ENCODE measurements at regions not wholly inside any gene's neighbourhood (a gene's known extent, or its start where the extent isn't known, plus 50 kb on each side); places are given as distances from the start of the nearest gene placed in this dataset.

GRCh38 chr6:166779381-166779780 lies 152.3 kb upstream of the RPS6KA2 start:
- intact Hi-C loops (cut with micrococcal nuclease), result loop anchor here (5.0 to 10.0 kb wide), 4 partner anchors 345 to 895 kb away; no protein-coding TSS in a partner anchor
- no peaks in the 10 kb centered on the region for H3K4me1 ChIP-seq (ENCODE audit: control insufficient read depth in 2 of 2, insufficient read depth in 2 of 2, low read length in 2 of 2)
- POLR2A ChIA-PET, result no interaction called here
- Mint-ChIP-seq H3K27me3 (peaks cover 0 to 4% (median 0%) of the 10 kb centered on the region in 5 donors), H3K36me3 (no peaks in the 10 kb centered on the region), H3K4me3 (no peak overlapping the region), H3K9me3 (no peaks in the 10 kb centered on the region), H3K4me1 (peaks cover 0 to 5% (median 0%) of the 10 kb centered on the region in 7 donors), H3K27ac (no peak overlapping the region)
- H3K36me3 ChIP-seq (ENCODE audit: control insufficient read depth in 2 of 3, insufficient read depth in 3 of 3, low read length in 3 of 3), result no peaks in the 10 kb centered on the region
- H3K9me3 ChIP-seq (ENCODE audit: control insufficient read depth in 2 of 3, low read length in 3 of 3), result no peaks in the 10 kb centered on the region
- H3K4me3 ChIP-seq (ENCODE audit: low read length), result no peak overlapping the region
- DNase-seq (no peak), ATAC-seq (no peak)
- CTCF ChIA-PET, result interaction anchor here (1.1 kb wide), 1 partner anchor 9 kb away, joined by 3 read pairs; no protein-coding TSS in a partner anchor
- H3K27ac ChIP-seq (ENCODE audit: low read depth, low read length), result no peak overlapping the region
- H3K27me3 ChIP-seq (ENCODE audit: control insufficient read depth in 2 of 2, insufficient read depth in 2 of 2, low read length in 2 of 2), result no peaks in the 10 kb centered on the region

- H3K36me3 ChIP-seq (ENCODE audit: control insufficient read depth in 2 of 3, insufficient read depth in 3 of 3, low read length in 3 of 3), result no peaks in the 10 kb centered on the region
- H3K4me1 ChIP-seq (ENCODE audit: control insufficient read depth in 2 of 2, insufficient read depth in 2 of 2, low read length in 2 of 2), result no peaks in the 10 kb centered on the region
- ChIA-PET POLR2A (no interaction called here), CTCF (interaction anchor here (1.1 kb wide), 1 partner anchor 9 kb away, joined by 3 read pairs; no protein-coding TSS in a partner anchor)
- H3K4me1 Mint-ChIP-seq, result peaks cover 0 to 5% (median 0%) of the 10 kb centered on the region in 7 donors
- ATAC-seq (no peak), DNase-seq (no peak)
- no peak overlapping the region for H3K4me3 Mint-ChIP-seq
- H3K27me3 Mint-ChIP-seq, result peaks cover 0 to 4% (median 0%) of the 10 kb centered on the region in 5 donors
- H3K27ac Mint-ChIP-seq, result no peak overlapping the region
- H3K9me3 Mint-ChIP-seq, result no peaks in the 10 kb centered on the region
- H3K36me3 Mint-ChIP-seq, result no peaks in the 10 kb centered on the region
- H3K27ac ChIP-seq (ENCODE audit: low read depth, low read length), result no peak overlapping the region
- H3K4me3 ChIP-seq (ENCODE audit: low read length), result no peak overlapping the region
- no peaks in the 10 kb centered on the region for H3K9me3 ChIP-seq (ENCODE audit: control insufficient read depth in 2 of 3, low read length in 3 of 3)
- H3K27me3 ChIP-seq (ENCODE audit: control insufficient read depth in 2 of 2, insufficient read depth in 2 of 2, low read length in 2 of 2), result no peaks in the 10 kb centered on the region
- intact Hi-C loops (cut with micrococcal nuclease), result loop anchor here (5.0 to 10.0 kb wide), 4 partner anchors 344 to 894 kb away; no protein-coding TSS in a partner anchor
Observed at GRCh38 chr6:166778776-166779175, 151.7 kb upstream of the RPS6KA2 start.

- intact Hi-C loops (cut with micrococcal nuclease), result loop anchor here (5.0 to 10.0 kb wide), 4 partner anchors 343 to 893 kb away; no protein-coding TSS in a partner anchor
- no peak for ATAC-seq
- H3K4me3 Mint-ChIP-seq, result no peak overlapping the region
Observed at GRCh38 chr6:166778046-166778445, 151.0 kb upstream of the RPS6KA2 start.

GRCh38 chr6:166777096-166777630 lies 150.1 kb upstream of the RPS6KA2 start:
- H3K36me3 Mint-ChIP-seq, result no peaks in the 10 kb centered on the region
- H3K4me1 Mint-ChIP-seq, result peaks cover 0 to 5% (median 0%) of the 10 kb centered on the region in 7 donors
- no peak overlapping the region for H3K27ac Mint-ChIP-seq
- H3K27me3 Mint-ChIP-seq, result peaks cover 0 to 8% (median 0%) of the 10 kb centered on the region in 5 donors
- Histone ChIP-seq H3K4me1 (ENCODE audit: control insufficient read depth in 2 of 2, insufficient read depth in 2 of 2, low read length in 2 of 2) (no peaks in the 10 kb centered on the region), H3K27ac (ENCODE audit: low read depth, low read length) (no peak overlapping the region), H3K27me3 (ENCODE audit: control insufficient read depth in 2 of 2, insufficient read depth in 2 of 2, low read length in 2 of 2) (no peaks in the 10 kb centered on the region), H3K36me3 (ENCODE audit: control insufficient read depth in 2 of 3, insufficient read depth in 3 of 3, low read length in 3 of 3) (no peaks in the 10 kb centered on the region), H3K9me3 (ENCODE audit: control insufficient read depth in 2 of 3, low read length in 3 of 3) (no peaks in the 10 kb centered on the region), H3K4me3 (ENCODE audit: low read length) (no peak overlapping the region)
- DNase-seq, result no peak
- H3K4me3 Mint-ChIP-seq, result no peak overlapping the region
- POLR2A ChIA-PET, result no interaction called here
- no peaks in the 10 kb centered on the region for H3K9me3 Mint-ChIP-seq
- CTCF ChIA-PET, result interaction anchor here (0.7 kb wide), 1 partner anchor 205 kb away, joined by 4 read pairs; no protein-coding TSS in a partner anchor
- intact Hi-C loops (cut with micrococcal nuclease), result loop anchor here (5.0 to 10.0 kb wide), 4 partner anchors 342 to 892 kb away; no protein-coding TSS in a partner anchor
- no peak for ATAC-seq

More at GRCh38 chr6:166778046-166778445, 151.0 kb upstream of the RPS6KA2 start:
- ChIA-PET POLR2A (no interaction called here), CTCF (interaction anchor here (1.1 kb wide), 1 partner anchor 8 kb away, joined by 3 read pairs; no protein-coding TSS in a partner anchor)
- H3K27ac ChIP-seq (ENCODE audit: low read depth, low read length), result no peak overlapping the region
- no peaks in the 10 kb centered on the region for H3K4me1 ChIP-seq (ENCODE audit: control insufficient read depth in 2 of 2, insufficient read depth in 2 of 2, low read length in 2 of 2)
- Mint-ChIP-seq H3K36me3 (no peaks in the 10 kb centered on the region), H3K27ac (no peak overlapping the region), H3K4me1 (peaks cover 0 to 5% (median 0%) of the 10 kb centered on the region in 7 donors), H3K9me3 (no peaks in the 10 kb centered on the region), H3K27me3 (peaks cover 0 to 8% (median 0%) of the 10 kb centered on the region in 5 donors)
- H3K36me3 ChIP-seq (ENCODE audit: control insufficient read depth in 2 of 3, insufficient read depth in 3 of 3, low read length in 3 of 3), result no peaks in the 10 kb centered on the region
- H3K9me3 ChIP-seq (ENCODE audit: control insufficient read depth in 2 of 3, low read length in 3 of 3), result no peaks in the 10 kb centered on the region
- H3K27me3 ChIP-seq (ENCODE audit: control insufficient read depth in 2 of 2, insufficient read depth in 2 of 2, low read length in 2 of 2), result no peaks in the 10 kb centered on the region
- no peak for DNase-seq
- H3K4me3 ChIP-seq (ENCODE audit: low read length), result no peak overlapping the region

GRCh38 chr6:166776571-166776970 lies 149.5 kb upstream of the RPS6KA2 start:
- no peak overlapping the region for H3K4me3 Mint-ChIP-seq
- Histone ChIP-seq H3K27ac (ENCODE audit: low read depth, low read length) (no peak overlapping the region), H3K36me3 (ENCODE audit: control insufficient read depth in 2 of 3, insufficient read depth in 3 of 3, low read length in 3 of 3) (no peaks in the 10 kb centered on the region), H3K27me3 (ENCODE audit: control insufficient read depth in 2 of 2, insufficient read depth in 2 of 2, low read length in 2 of 2) (no peaks in the 10 kb centered on the region), H3K4me1 (ENCODE audit: control insufficient read depth in 2 of 2, insufficient read depth in 2 of 2, low read length in 2 of 2) (no peaks in the 10 kb centered on the region), H3K4me3 (ENCODE audit: low read length) (no peak overlapping the region), H3K9me3 (ENCODE audit: control insufficient read depth in 2 of 3, low read length in 3 of 3) (no peaks in the 10 kb centered on the region)
- no peak overlapping the region for H3K27ac Mint-ChIP-seq
- CTCF ChIA-PET, result interaction anchor here (1.3 kb wide), 1 partner anchor 11 kb away, joined by 5 read pairs; no protein-coding TSS in a partner anchor
- H3K4me1 Mint-ChIP-seq, result peaks cover 0 to 5% (median 0%) of the 10 kb centered on the region in 7 donors
- intact Hi-C loops (cut with micrococcal nuclease), result loop anchor here (5.0 to 10.0 kb wide), 4 partner anchors 342 to 892 kb away; no protein-coding TSS in a partner anchor
- H3K36me3 Mint-ChIP-seq, result no peaks in the 10 kb centered on the region
- H3K9me3 Mint-ChIP-seq, result no peaks in the 10 kb centered on the region
- DNase-seq (no peak), ATAC-seq (no peak)
- peaks cover 0 to 8% (median 0%) of the 10 kb centered on the region in 5 donors for H3K27me3 Mint-ChIP-seq
- POLR2A ChIA-PET, result no interaction called here

GRCh38 chr6:166775923-166776220 lies 148.8 kb upstream of the RPS6KA2 start:
- H3K9me3 Mint-ChIP-seq, result no peaks in the 10 kb centered on the region
- intact Hi-C loops (cut with micrococcal nuclease), result loop anchor here (1.0 to 10.0 kb wide), 9 partner anchors 213 to 891 kb away; partner anchors contain the start of gene UNC93A (in 1 of the 2)
- Histone ChIP-seq H3K27ac (ENCODE audit: low read depth, low read length) (no peak overlapping the region), H3K4me1 (ENCODE audit: control insufficient read depth in 2 of 2, insufficient read depth in 2 of 2, low read length in 2 of 2) (no peaks in the 10 kb centered on the region), H3K9me3 (ENCODE audit: control insufficient read depth in 2 of 3, low read length in 3 of 3) (no peaks in the 10 kb centered on the region), H3K27me3 (ENCODE audit: control insufficient read depth in 2 of 2, insufficient read depth in 2 of 2, low read length in 2 of 2) (no peaks in the 10 kb centered on the region), H3K36me3 (ENCODE audit: control insufficient read depth in 2 of 3, insufficient read depth in 3 of 3, low read length in 3 of 3) (no peaks in the 10 kb centered on the region), H3K4me3 (ENCODE audit: low read length) (no peak overlapping the region)
- peaks cover 0 to 8% (median 0%) of the 10 kb centered on the region in 5 donors for H3K27me3 Mint-ChIP-seq
- DNase-seq (no peak), ATAC-seq (no peak)
- CTCF ChIA-PET, result interaction anchor here (0.8 to 2.8 kb wide), 6 partner anchors 10 to 510 kb away, joined by 3 to 27 read pairs (median 5); no protein-coding TSS in a partner anchor
- H3K4me1 Mint-ChIP-seq, result peaks cover 0 to 9% (median 5%) of the 10 kb centered on the region in 7 donors
- POLR2A ChIA-PET, result no interaction called here
- peak overlapping the region in 1 of 9 donors; percentile 61 for H3K27ac Mint-ChIP-seq
- no peak overlapping the region for H3K4me3 Mint-ChIP-seq
- H3K36me3 Mint-ChIP-seq, result no peaks in the 10 kb centered on the region
